ENCODE measurements at regions not wholly inside any gene's neighbourhood (a gene's known extent, or its start where the extent isn't known, plus 50 kb on each side); places are given as distances from the start of the nearest gene placed in this dataset.

DNA sequence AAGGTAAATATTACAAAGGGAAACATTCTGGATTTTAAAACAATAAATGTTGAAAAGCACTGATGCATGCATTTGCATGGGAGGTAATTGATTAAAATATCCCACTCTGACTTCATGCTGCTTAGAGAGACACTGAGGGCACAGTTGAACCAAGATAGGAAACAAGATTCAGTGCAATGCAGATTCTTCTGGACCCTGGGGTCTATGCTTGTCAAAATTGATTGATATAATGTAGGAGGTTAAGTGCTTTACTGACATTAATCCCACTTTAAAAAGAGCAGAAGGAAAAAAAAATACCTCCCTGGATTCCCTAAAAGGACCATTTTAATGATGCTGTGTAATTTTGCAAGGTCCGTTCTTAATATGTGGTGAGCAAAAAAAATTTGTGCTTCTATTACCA lies 454.2 kb downstream of the GABRB3 start:
- no peak for DNase-seq (ENCODE audit: extremely low spot score)
- 96% methylated on average over 1 of the region's 1 CpG for WGBS
- H3K4me3 ChIP-seq = no peak overlapping the region
- no peaks in the 10 kb centered on the region for H3K9me3 ChIP-seq
- TF ChIP-seq, protein P1, sequence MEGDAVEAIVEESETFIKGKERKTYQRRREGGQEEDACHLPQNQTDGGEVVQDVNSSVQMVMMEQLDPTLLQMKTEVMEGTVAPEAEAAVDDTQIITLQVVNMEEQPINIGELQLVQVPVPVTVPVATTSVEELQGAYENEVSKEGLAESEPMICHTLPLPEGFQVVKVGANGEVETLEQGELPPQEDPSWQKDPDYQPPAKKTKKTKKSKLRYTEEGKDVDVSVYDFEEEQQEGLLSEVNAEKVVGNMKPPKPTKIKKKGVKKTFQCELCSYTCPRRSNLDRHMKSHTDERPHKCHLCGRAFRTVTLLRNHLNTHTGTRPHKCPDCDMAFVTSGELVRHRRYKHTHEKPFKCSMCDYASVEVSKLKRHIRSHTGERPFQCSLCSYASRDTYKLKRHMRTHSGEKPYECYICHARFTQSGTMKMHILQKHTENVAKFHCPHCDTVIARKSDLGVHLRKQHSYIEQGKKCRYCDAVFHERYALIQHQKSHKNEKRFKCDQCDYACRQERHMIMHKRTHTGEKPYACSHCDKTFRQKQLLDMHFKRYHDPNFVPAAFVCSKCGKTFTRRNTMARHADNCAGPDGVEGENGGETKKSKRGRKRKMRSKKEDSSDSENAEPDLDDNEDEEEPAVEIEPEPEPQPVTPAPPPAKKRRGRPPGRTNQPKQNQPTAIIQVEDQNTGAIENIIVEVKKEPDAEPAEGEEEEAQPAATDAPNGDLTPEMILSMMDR (IDR thresholded peaks at IDR 0.05) = no peak
- TF ChIP-seq POLR2A (IDR thresholded peaks at IDR 0.05; ENCODE audit: low read depth) = no peak
- no peak overlapping the region for H3K27ac ChIP-seq (replicated peaks in 1 of 4)
- no peaks in the 10 kb centered on the region for H3K36me3 ChIP-seq
- H3K27me3 ChIP-seq = no peaks in the 10 kb centered on the region
- peaks cover 0 to 8% (median 4%) of the 10 kb centered on the region in 4 donors for H3K4me1 ChIP-seq
- intact Hi-C loops (cut with DNase I) = no loop called here

DNA sequence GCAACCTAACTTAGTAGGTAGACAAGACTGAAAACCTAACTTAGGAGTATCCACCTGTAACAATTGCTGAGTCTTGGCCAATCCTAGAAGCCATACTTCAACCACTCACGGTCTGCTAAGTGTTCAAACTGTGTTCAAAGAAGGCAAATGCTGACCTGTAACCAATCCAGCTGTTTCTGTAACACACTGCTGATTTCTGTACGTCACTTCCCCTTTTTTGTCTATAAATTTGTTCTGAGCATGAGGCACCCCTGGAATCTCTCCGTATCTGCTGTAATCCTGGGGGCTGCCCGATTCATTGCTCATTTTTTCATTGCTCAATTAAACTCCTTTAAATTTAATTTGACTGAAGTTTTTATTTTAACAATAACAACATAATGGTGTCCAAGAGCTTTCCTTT lies 451.4 kb upstream of the ATP10A start:
- TF ChIP-seq POLR2A (IDR thresholded peaks at IDR 0.05; ENCODE audit: low read depth) = no peak
- TF ChIP-seq, protein P1 (IDR thresholded peaks at IDR 0.05) = no peak
- no peak for TF ChIP-seq POLR2AphosphoS5 (IDR thresholded peaks at IDR 0.05)
- no peak for TF ChIP-seq EP300 (IDR thresholded peaks at IDR 0.05)
- H3K36me3 ChIP-seq = no peaks in the 10 kb centered on the region
- no peak overlapping the region for H3K4me3 ChIP-seq
- no peaks in the 10 kb centered on the region for H3K27me3 ChIP-seq
- intact Hi-C loops (cut with DNase I) = no loop called here
- no peaks in the 10 kb centered on the region for H3K9me3 ChIP-seq
- no peak for DNase-seq (ENCODE audit: extremely low spot score)
- no peak overlapping the region for H3K27ac ChIP-seq (replicated peaks in 1 of 4)
- 71% methylated on average over 4 of the region's 4 CpGs for WGBS
- H3K4me1 ChIP-seq = peaks cover 0 to 22% (median 16%) of the 10 kb centered on the region in 4 donors

DNA sequence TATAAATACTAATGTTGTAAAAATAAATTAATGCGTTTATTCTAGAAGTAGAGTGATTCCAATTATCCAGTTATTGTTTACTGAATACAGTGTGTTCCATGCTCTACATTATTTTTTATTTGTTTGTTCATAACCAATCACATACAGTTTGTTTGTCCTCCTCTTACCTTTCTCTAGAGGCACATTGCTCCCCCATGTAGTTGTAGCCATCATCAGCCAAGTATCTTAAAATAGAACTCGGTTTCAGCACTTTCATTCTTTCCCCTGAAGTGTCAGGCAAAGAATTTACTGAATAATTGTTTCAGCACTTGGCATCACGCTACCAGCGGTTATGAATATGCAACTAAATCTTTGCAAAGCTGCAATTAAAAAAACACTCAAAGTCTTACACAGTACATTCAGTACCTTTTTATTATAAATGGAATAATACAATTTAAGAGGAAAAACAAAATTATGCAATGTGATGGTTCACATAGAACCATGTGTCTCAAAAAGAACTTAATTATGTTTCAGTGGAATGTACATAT lies 448.6 kb upstream of the ATP10A start:
- peak in 1 of 2 donors; percentile 59 for TF ChIP-seq POLR2AphosphoS5 (IDR thresholded peaks at IDR 0.05)
- TF ChIP-seq, protein P1 (IDR thresholded peaks at IDR 0.05) = no peak
- H3K27me3 ChIP-seq = no peaks in the 10 kb centered on the region
- WGBS = 60% methylated on average over 4 of the region's 4 CpGs
- H3K4me3 ChIP-seq = no peak overlapping the region
- no peaks in the 10 kb centered on the region for H3K36me3 ChIP-seq
- peak overlapping the region in 3 of 4 donors; percentile 54 to 64 (median 55) for H3K27ac ChIP-seq (replicated peaks in 1 of 4)
- no peak for DNase-seq (ENCODE audit: extremely low spot score)
- intact Hi-C loops (cut with DNase I) = no loop called here
- H3K4me1 ChIP-seq = peaks cover 0 to 22% (median 16%) of the 10 kb centered on the region in 4 donors
- no peaks in the 10 kb centered on the region for H3K9me3 ChIP-seq

DNA sequence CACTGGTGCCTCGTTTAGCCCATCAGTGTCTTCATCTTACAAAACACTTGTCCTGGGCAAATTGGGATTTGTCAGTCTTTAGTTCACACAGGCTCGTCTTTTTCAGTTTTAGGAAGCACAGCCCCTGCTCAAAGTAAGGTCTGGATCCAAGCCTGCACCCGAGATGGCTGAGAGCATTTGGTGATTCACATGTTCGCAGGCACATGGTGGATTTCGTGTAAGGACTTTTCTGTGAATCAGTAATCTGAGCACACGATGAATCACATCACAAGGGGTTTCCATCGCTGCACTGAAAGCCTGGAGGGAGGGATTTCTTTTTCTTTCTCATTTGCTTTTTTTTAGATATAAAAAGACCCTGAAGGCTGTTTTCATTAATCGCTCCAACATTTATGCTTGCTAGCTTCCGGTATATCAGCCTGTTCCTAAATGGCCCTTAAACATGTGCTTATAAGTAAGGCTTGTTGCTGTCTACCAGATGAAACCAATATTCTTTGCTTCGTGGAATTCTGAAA lies 435.6 kb upstream of the ATP10A start:
- WGBS = 78% methylated on average over 10 of the region's 10 CpGs
- no peak overlapping the region for H3K4me3 ChIP-seq
- intact Hi-C loops (cut with DNase I) = no loop called here
- no peaks in the 10 kb centered on the region for H3K27me3 ChIP-seq
- TF ChIP-seq EP300 (IDR thresholded peaks at IDR 0.05) = no peak
- no peak for TF ChIP-seq POLR2A (IDR thresholded peaks at IDR 0.05; ENCODE audit: low read depth)
- TF ChIP-seq, protein P1 (IDR thresholded peaks at IDR 0.05) = no peak
- no peak for TF ChIP-seq POLR2AphosphoS5 (IDR thresholded peaks at IDR 0.05)
- no peaks in the 10 kb centered on the region for H3K36me3 ChIP-seq
- no peak for DNase-seq (ENCODE audit: extremely low spot score)
- no peaks in the 10 kb centered on the region for H3K9me3 ChIP-seq
- H3K27ac ChIP-seq (replicated peaks in 1 of 4) = no peak overlapping the region
- peaks cover 0 to 43% (median 36%) of the 10 kb centered on the region in 4 donors for H3K4me1 ChIP-seq
